HCT116 (cell line): ENCODE measurements at regions not wholly inside any gene's neighbourhood (a gene's known extent, or its start where the extent isn't known, plus 50 kb on each side); places are given as distances from the start of the nearest gene placed in this dataset.

Experiments
- ATAC-seq: fragments of 200-7000 bp; cut with Tn5 transposase; 2 replicates; pipeline ENCODE4 v1.9.1; 2020; ENCODE audit warnings: mild to moderate bottlenecking, moderate library complexity
- BruUV-seq: library from RNA; stranded (reverse); fragments of 400-500 nt; replicated peaks from 2 replicates; lab custom pipeline; 2021; lab: Mats Ljungman, UMichigan
- CTCF ChIA-PET: fragments of 300-600 bp; sonication (Branson Sonifier 250); formaldehyde crosslinking; loops from one replicate; lab custom pipeline; 2021; ENCODE audit warnings: antibody characterized with exemption; lab: Charles Lee
- POLR2A ChIA-PET: fragments of 300-600, 350-600 bp; sonication (Branson Sonifier 250); formaldehyde crosslinking; loops from one replicate; lab custom pipeline; 2021; ENCODE audit warnings: antibody characterized with exemption; lab: Charles Lee
- RAD21 ChIA-PET, 2 experiments: fragments of 300-600 bp; sonication (Branson Sonifier 250); formaldehyde crosslinking; loops; one replicate each; lab custom pipeline; 2023; ENCODE audit warnings: low total read pairs in 2 of 2; ENCODE audit not compliant: uncharacterized antibody in 2 of 2, unreplicated experiment in 2 of 2, low non-redundant PET in 1 of 2; lab: Charles Lee
- DNase-seq: peaks from one replicate; pipeline ENCODE4 v3.0.0-alpha.2; 2010; ENCODE audit warnings: low read depth, low spot score
- H2AFZ ChIP-seq: fragments of 200-600 bp; shearing (Covaris generic), sonication (generic); 2 replicates; pipeline ENCODE4 v1.6.1; 2017; ENCODE audit warnings: low read depth, mixed run types, mixed read lengths, antibody characterized with exemption, low read length; ENCODE audit not compliant: poor library complexity, severe bottlenecking
- H3K27ac ChIP-seq: 2 replicates; pipeline ENCODE4 v1.5.1; 2012; ENCODE audit warnings: low read depth, low read length
- H3K27me3 ChIP-seq: fragments of 200-600 bp; sonication (generic); 2 replicates; pipeline ENCODE4 v1.6.1; 2016; ENCODE audit warnings: mixed run types, low read length, mixed read lengths; ENCODE audit not compliant: insufficient read depth
- H3K36me3 ChIP-seq, 2 experiments: fragments of 200-500 bp in 1 of 2; fragments of 200-600 bp in 1 of 2; sonication (Bioruptor generic) in 1 of 2; sonication (generic) in 1 of 2; 2 replicates each; pipeline versions ENCODE4 v1.5.1 to v1.6.1; 2014 to 2016; ENCODE audit warnings: low read length in 2 of 2, inconsistent platforms in 1 of 2, mixed read lengths in 1 of 2, mixed run types in 1 of 2; ENCODE audit not compliant: insufficient read depth in 2 of 2, control insufficient read depth in 1 of 2
- H3K4me1 ChIP-seq, 2 experiments: fragments of 200-600 bp in 1 of 2; sonication (generic) in 1 of 2; 2 replicates each; pipeline versions ENCODE4 v1.5.1 to v1.6.1; 2012 to 2017; ENCODE audit warnings: low read length in 2 of 2, inconsistent platforms in 1 of 2, mild to moderate bottlenecking in 1 of 2, mixed read lengths in 1 of 2, mixed run types in 1 of 2, moderate library complexity in 1 of 2; ENCODE audit not compliant: insufficient read depth in 2 of 2, control insufficient read depth in 1 of 2
- H3K4me2 ChIP-seq: fragments of 200-600 bp; sonication (generic); 2 replicates; pipeline ENCODE4 v1.6.1; 2017; ENCODE audit warnings: mixed run types, low read length, mixed read lengths
- H3K4me3 ChIP-seq, 2 experiments: fragments of 200-600 bp in 1 of 2; sonication (generic) in 1 of 2; replicated peaks in 1 of 2; 2 replicates each; pipeline ENCODE4 v1.5.1; 2011 to 2016; ENCODE audit warnings: low read length in 2 of 2, control low read depth in 1 of 2, low read depth in 1 of 2, mild to moderate bottlenecking in 1 of 2, mixed read lengths in 1 of 2, mixed run types in 1 of 2
- H3K79me2 ChIP-seq: fragments of 200-600 bp; sonication (generic); 2 replicates; pipeline ENCODE4 v1.6.1; 2017; ENCODE audit warnings: mild to moderate bottlenecking, mixed run types, low read length, moderate library complexity, mixed read lengths; ENCODE audit not compliant: insufficient read depth
- H3K9ac ChIP-seq: fragments of 200-600 bp; sonication (generic); 2 replicates; pipeline ENCODE4 v1.6.1; 2016; ENCODE audit warnings: low read length, mixed read lengths
- H3K9me2 ChIP-seq: fragments of 200-600 bp; sonication (generic), shearing (Covaris generic); 2 replicates; pipeline ENCODE4 v1.6.1; 2017; ENCODE audit warnings: mixed run types, mild to moderate bottlenecking, moderate library complexity; ENCODE audit not compliant: insufficient read depth
- H3K9me3 ChIP-seq, 2 experiments: fragments of 200-500 bp in 1 of 2; fragments of 200-600 bp in 1 of 2; sonication (Bioruptor generic) in 1 of 2; sonication (generic) in 1 of 2; 2 replicates each; pipeline ENCODE4 v1.6.1; 2014 to 2017; ENCODE audit warnings: low read length in 2 of 2, mixed read lengths in 2 of 2, inconsistent platforms in 1 of 2, low read depth in 1 of 2, mild to moderate bottlenecking in 1 of 2, mixed run types in 1 of 2, moderate library complexity in 1 of 2; ENCODE audit not compliant: control insufficient read depth in 1 of 2, insufficient read depth in 1 of 2
- H4K20me1 ChIP-seq: fragments of 200-600 bp; sonication (generic), shearing (Covaris generic); 2 replicates; pipeline ENCODE4 v1.6.1; 2017; ENCODE audit warnings: mixed run types, mild to moderate bottlenecking, moderate library complexity; ENCODE audit not compliant: insufficient read depth
- ATF3 ChIP-seq: IDR thresholded peaks from 2 replicates; pipeline ENCODE4 v1.6.1; 2012
- CBX3 ChIP-seq: IDR thresholded peaks from 2 replicates; pipeline ENCODE4 v1.6.1; 2012; ENCODE audit warnings: low read depth
- CEBPB ChIP-seq: IDR thresholded peaks from 2 replicates; pipeline ENCODE4 v1.6.1; 2012; ENCODE audit warnings: low read depth
- EGR1 ChIP-seq: IDR thresholded peaks from 2 replicates; pipeline ENCODE4 v1.6.1; 2012; ENCODE audit warnings: low read depth
- ELF1 ChIP-seq: IDR thresholded peaks from 2 replicates; pipeline ENCODE4 v1.6.1; 2012; ENCODE audit warnings: low read depth, borderline replicate concordance
- EZH2 ChIP-seq: fragments of 200-600 bp; sonication (generic); IDR thresholded peaks from 2 replicates; pipeline ENCODE4 v1.6.1; 2017; ENCODE audit warnings: antibody characterized with exemption, mixed run types
- JUND ChIP-seq: IDR thresholded peaks from 2 replicates; pipeline ENCODE4 v1.6.1; 2012
- RAD21 ChIP-seq: IDR thresholded peaks from 2 replicates; pipeline ENCODE4 v1.6.1; 2012; ENCODE audit warnings: low read depth, mild to moderate bottlenecking
- SIN3A ChIP-seq: IDR thresholded peaks from 2 replicates; pipeline ENCODE4 v1.6.1; 2012; ENCODE audit warnings: low read depth
- SP1 ChIP-seq: IDR thresholded peaks from 2 replicates; pipeline ENCODE4 v1.6.1; 2012; ENCODE audit warnings: low read depth
- SRF ChIP-seq: IDR thresholded peaks from 2 replicates; pipeline ENCODE4 v1.6.1; 2012; ENCODE audit warnings: low read depth
- TCF7L2 ChIP-seq: IDR thresholded peaks from 2 replicates; pipeline ENCODE4 v1.7.0; 2011; ENCODE audit warnings: borderline replicate concordance, inconsistent platforms; ENCODE audit not compliant: insufficient read depth, insufficient read length; ENCODE audit errors: extremely low read depth
- ZBTB33 ChIP-seq: IDR thresholded peaks from 2 replicates; pipeline ENCODE4 v1.6.1; 2011; ENCODE audit warnings: mild to moderate bottlenecking, low read length, moderate library complexity; ENCODE audit not compliant: insufficient replicate concordance; ENCODE audit errors: extremely low read depth
- ZFX ChIP-seq: fragments of 450-650 bp; IDR thresholded peaks from 2 replicates; pipeline ENCODE4 v1.6.1; 2017
- intact Hi-C: fragments of 100-400 bp; cut with micrococcal nuclease; formaldehyde crosslinking; loops from 2 replicates; pipeline ENCODE4 v1.10.0; 2022
- TF ChIP-seq, protein P1 (sequence below): IDR thresholded peaks from 2 replicates; pipeline ENCODE4 v1.6.1; 2012; ENCODE audit warnings: low read depth

DNA sequence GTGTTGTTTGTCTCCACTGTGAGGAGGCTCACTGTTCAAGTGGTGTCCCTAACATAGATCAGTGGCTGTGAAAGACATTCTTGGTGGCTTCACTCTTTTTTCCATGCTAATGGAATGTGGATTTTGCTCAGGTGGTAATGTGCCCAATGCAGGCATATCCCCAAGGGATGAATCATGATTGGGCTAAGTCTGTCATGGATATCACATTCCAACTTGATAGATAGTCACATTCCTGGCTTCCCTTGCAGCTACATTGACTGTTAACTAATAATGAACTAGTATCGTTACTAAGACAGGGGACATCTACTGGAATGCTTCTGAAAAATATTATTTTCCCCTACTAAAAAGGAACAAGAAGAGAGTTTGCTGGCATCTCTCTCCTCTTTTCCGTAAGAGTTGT is 86.3 kb upstream of the SOD1 start:
- Histone ChIP-seq H3K36me3 (no peaks in the 10 kb centered on the region), H3K4me1 (no peaks in the 10 kb centered on the region), H3K9me2 (no peaks in the 10 kb centered on the region), H3K9me3 (peaks cover 0 to 8% of the 10 kb centered on the region in 2 experiments; a peak in 2 of 4 replicates), H3K9ac (no peak overlapping the region), H3K79me2 (no peaks in the 10 kb centered on the region), H3K27ac (no peak overlapping the region), H2AFZ (no peak overlapping the region), H4K20me1 (no peaks in the 10 kb centered on the region), H3K4me2 (no peak overlapping the region), H3K4me3 (no peak overlapping the region), H3K27me3 (no peaks in the 10 kb centered on the region)
- no TSS peak for BruUV-seq
- POLR2A ChIA-PET = no interaction called here
- intact Hi-C loops = no loop called here
- CTCF ChIA-PET = no interaction called here
- ATAC-seq (no peak), DNase-seq (no peak)
- RAD21 ChIA-PET = no interaction called here
- no peak for TF ChIP-seq ELF1
- no peak for TF ChIP-seq TCF7L2
- no peak for TF ChIP-seq RAD21
- TF ChIP-seq ATF3 = no peak
- TF ChIP-seq SRF = no peak
- TF ChIP-seq SIN3A = no peak
- TF ChIP-seq EGR1 = no peak

- no peak for ATAC-seq
- BruUV-seq = no TSS peak
- Histone ChIP-seq H3K79me2 (no peaks in the 10 kb centered on the region), H4K20me1 (no peaks in the 10 kb centered on the region), H3K9ac (no peak overlapping the region), H3K36me3 (no peaks in the 10 kb centered on the region), H3K9me3 (peaks cover 0 to 8% of the 10 kb centered on the region in 2 experiments; a peak in 2 of 4 replicates), H3K27ac (no peak overlapping the region), H3K4me3 (no peak overlapping the region), H2AFZ (no peak overlapping the region), H3K27me3 (no peaks in the 10 kb centered on the region), H3K4me2 (no peak overlapping the region), H3K9me2 (no peaks in the 10 kb centered on the region), H3K4me1 (no peaks in the 10 kb centered on the region)
- RAD21 ChIA-PET = no interaction called here
- CTCF ChIA-PET = interaction anchor here (0.7 to 1.2 kb wide), 2 partner anchors 9 to 13 kb away, joined by 4 to 6 read pairs; no protein-coding TSS in a partner anchor
- TF ChIP-seq SIN3A (no peak), JUND (no peak), ZFX (no peak), ATF3 (no peak), CEBPB (no peak), ZBTB33 (no peak), CBX3 (no peak), SP1 (no peak), EZH2 (no peak), RAD21 (no peak)
- TF ChIP-seq, protein P1, sequence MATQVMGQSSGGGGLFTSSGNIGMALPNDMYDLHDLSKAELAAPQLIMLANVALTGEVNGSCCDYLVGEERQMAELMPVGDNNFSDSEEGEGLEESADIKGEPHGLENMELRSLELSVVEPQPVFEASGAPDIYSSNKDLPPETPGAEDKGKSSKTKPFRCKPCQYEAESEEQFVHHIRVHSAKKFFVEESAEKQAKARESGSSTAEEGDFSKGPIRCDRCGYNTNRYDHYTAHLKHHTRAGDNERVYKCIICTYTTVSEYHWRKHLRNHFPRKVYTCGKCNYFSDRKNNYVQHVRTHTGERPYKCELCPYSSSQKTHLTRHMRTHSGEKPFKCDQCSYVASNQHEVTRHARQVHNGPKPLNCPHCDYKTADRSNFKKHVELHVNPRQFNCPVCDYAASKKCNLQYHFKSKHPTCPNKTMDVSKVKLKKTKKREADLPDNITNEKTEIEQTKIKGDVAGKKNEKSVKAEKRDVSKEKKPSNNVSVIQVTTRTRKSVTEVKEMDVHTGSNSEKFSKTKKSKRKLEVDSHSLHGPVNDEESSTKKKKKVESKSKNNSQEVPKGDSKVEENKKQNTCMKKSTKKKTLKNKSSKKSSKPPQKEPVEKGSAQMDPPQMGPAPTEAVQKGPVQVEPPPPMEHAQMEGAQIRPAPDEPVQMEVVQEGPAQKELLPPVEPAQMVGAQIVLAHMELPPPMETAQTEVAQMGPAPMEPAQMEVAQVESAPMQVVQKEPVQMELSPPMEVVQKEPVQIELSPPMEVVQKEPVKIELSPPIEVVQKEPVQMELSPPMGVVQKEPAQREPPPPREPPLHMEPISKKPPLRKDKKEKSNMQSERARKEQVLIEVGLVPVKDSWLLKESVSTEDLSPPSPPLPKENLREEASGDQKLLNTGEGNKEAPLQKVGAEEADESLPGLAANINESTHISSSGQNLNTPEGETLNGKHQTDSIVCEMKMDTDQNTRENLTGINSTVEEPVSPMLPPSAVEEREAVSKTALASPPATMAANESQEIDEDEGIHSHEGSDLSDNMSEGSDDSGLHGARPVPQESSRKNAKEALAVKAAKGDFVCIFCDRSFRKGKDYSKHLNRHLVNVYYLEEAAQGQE = no peak
- POLR2A ChIA-PET = no interaction called here
- intact Hi-C loops = no loop called here
- DNase-seq = no peak
Observed at GRCh38 chr21:31571879-31572278, 87.6 kb upstream of the SOD1 start.
